ENCODE measurements at regions not wholly inside any gene's neighbourhood (a gene's known extent, or its start where the extent isn't known, plus 50 kb on each side); places are given as distances from the start of the nearest gene placed in this dataset.

DNA sequence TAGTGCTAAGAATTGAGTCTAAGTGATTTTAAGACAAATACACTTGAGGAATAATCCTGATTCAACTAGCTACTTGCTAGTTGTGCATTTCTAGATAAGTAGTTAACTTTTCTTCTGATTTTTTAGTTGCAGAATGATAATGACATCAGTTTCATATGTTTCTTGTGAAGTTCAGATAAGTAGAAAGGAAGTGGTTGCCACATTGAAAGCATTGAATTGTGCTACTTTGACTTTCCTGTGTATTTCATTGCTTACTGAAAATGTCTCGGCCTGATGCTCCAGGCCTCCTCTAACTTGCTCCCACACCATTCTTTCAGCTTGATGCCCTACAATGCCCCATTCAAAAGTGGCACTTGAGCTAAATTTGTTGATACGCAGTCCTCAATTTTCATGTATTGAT lies 980.0 kb downstream of the TMTC2 start:
- intact Hi-C loops (cut with micrococcal nuclease; ENCODE audit: unreplicated experiment) = no loop called here
- H3K36me3 Mint-ChIP-seq (ENCODE audit: insufficient read depth, unreplicated experiment) = no peaks in the 10 kb centered on the region
- no TSS peak for BruUV-seq (replicated peaks)
- CTCF ChIA-PET = no interaction called here
- H3K27me3 Mint-ChIP-seq (ENCODE audit: unreplicated experiment) = no peaks in the 10 kb centered on the region
- no peak overlapping the region for H3K4me3 Mint-ChIP-seq (ENCODE audit: low read depth, unreplicated experiment)
- H3K4me1 Mint-ChIP-seq (ENCODE audit: low read depth, unreplicated experiment) = no peaks in the 10 kb centered on the region
- no peak for DNase-seq
- no peaks in the 10 kb centered on the region for H3K9me3 Mint-ChIP-seq (ENCODE audit: low read depth, unreplicated experiment)
- no peak overlapping the region for H3K27ac Mint-ChIP-seq (ENCODE audit: unreplicated experiment)
- TF ChIP-seq, protein P1, sequence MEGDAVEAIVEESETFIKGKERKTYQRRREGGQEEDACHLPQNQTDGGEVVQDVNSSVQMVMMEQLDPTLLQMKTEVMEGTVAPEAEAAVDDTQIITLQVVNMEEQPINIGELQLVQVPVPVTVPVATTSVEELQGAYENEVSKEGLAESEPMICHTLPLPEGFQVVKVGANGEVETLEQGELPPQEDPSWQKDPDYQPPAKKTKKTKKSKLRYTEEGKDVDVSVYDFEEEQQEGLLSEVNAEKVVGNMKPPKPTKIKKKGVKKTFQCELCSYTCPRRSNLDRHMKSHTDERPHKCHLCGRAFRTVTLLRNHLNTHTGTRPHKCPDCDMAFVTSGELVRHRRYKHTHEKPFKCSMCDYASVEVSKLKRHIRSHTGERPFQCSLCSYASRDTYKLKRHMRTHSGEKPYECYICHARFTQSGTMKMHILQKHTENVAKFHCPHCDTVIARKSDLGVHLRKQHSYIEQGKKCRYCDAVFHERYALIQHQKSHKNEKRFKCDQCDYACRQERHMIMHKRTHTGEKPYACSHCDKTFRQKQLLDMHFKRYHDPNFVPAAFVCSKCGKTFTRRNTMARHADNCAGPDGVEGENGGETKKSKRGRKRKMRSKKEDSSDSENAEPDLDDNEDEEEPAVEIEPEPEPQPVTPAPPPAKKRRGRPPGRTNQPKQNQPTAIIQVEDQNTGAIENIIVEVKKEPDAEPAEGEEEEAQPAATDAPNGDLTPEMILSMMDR (IDR thresholded peaks at IDR 0.05; ENCODE audit: unreplicated experiment) = no peak

DNA sequence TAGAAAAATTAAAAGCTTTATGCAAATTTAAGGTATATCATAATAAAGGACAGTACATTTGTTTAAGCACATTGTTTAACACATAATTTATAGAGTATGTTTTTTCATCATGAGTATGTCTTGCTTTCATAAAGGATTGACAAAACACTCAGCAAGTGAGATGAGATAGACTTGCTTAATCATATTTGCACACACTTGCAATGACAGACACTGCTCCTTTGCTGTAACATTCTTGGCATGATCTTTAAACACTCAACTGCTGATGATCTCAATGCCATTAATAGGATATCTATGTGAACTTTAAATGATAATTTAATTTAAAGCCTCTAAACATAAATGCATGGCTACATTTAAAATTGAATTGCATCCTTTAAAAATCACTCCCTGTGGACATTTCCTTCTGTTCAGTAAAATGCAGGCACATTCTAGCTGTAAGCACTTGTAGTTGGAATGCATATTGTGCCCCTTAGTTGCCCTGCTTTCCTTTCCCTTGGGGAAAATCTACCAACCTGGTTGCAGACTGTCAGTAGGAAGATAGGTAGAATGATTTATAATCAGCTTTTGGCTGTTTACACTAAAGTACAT lies 979.0 kb downstream of the TMTC2 start:
- TF ChIP-seq, protein P1 (IDR thresholded peaks at IDR 0.05; ENCODE audit: unreplicated experiment) = no peak
- H3K4me1 Mint-ChIP-seq (ENCODE audit: low read depth, unreplicated experiment) = no peaks in the 10 kb centered on the region
- intact Hi-C loops (cut with micrococcal nuclease; ENCODE audit: unreplicated experiment) = no loop called here
- no peak for DNase-seq
- CTCF ChIA-PET = no interaction called here
- no TSS peak for BruUV-seq (replicated peaks)
- no peak overlapping the region for H3K4me3 Mint-ChIP-seq (ENCODE audit: low read depth, unreplicated experiment)
- H3K36me3 Mint-ChIP-seq (ENCODE audit: insufficient read depth, unreplicated experiment) = no peaks in the 10 kb centered on the region
- H3K27me3 Mint-ChIP-seq (ENCODE audit: unreplicated experiment) = no peaks in the 10 kb centered on the region
- H3K9me3 Mint-ChIP-seq (ENCODE audit: low read depth, unreplicated experiment) = no peaks in the 10 kb centered on the region
- no peak overlapping the region for H3K27ac Mint-ChIP-seq (ENCODE audit: unreplicated experiment)

DNA sequence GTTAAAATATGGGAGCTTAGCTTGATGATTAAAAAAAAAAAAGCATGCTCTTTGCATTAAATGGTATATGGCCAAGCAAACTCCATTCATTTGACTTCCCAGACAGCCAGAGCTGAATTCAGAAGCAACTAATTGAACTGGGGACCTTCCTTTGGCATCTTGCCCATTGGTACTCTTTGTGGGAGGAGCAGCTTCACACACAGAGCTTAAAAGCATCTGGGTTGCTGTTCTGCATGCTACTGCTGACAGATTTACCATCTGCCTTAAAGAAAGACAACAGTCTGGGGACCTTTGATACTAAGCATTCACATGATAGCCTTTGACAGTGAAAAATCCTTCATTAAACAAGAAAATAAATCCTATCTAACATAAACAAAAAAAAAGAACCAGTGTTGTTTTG lies 977.9 kb downstream of the TMTC2 start:
- H3K27me3 Mint-ChIP-seq (ENCODE audit: unreplicated experiment) = no peaks in the 10 kb centered on the region
- no peak overlapping the region for H3K4me3 Mint-ChIP-seq (ENCODE audit: low read depth, unreplicated experiment)
- TF ChIP-seq, protein P1 (IDR thresholded peaks at IDR 0.05; ENCODE audit: unreplicated experiment) = no peak
- H3K9me3 Mint-ChIP-seq (ENCODE audit: low read depth, unreplicated experiment) = no peaks in the 10 kb centered on the region
- no peaks in the 10 kb centered on the region for H3K36me3 Mint-ChIP-seq (ENCODE audit: insufficient read depth, unreplicated experiment)
- no peaks in the 10 kb centered on the region for H3K4me1 Mint-ChIP-seq (ENCODE audit: low read depth, unreplicated experiment)
- intact Hi-C loops (cut with micrococcal nuclease; ENCODE audit: unreplicated experiment) = no loop called here
- no peak overlapping the region for H3K27ac Mint-ChIP-seq (ENCODE audit: unreplicated experiment)
- CTCF ChIA-PET = no interaction called here
- DNase-seq = no peak
- no TSS peak for BruUV-seq (replicated peaks)

DNA sequence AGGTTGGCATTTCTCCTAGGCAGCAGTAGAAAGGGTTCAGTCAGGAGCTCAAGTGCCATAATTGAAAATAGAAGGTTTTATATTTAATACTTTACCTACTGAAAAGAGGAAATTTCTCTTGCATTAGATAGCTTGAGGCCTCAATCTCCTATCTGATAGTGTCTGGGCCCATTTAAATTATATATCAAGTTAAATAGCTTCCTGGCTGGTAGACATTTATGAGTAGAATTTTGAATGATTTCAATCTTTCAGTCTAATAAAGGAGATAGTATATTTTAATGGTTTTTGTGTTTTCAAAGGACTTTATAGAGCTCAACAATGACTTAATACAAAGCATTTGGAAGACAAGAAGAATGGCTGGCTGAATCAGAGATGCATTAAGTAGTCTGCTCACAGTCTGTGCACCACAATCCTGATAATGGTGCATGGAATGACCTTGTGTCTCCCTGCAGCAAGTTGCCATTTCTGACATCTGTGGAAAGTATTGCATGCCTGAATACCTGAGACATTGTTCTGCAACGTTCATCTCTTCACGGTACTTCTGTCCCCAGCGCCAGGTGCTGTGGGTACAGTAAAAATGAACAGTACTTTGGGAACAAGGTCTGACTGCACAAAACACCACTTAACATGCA lies 974.1 kb downstream of the TMTC2 start:
- Mint-ChIP-seq H3K9me3 (ENCODE audit: low read depth, unreplicated experiment) (no peaks in the 10 kb centered on the region), H3K27me3 (ENCODE audit: unreplicated experiment) (no peaks in the 10 kb centered on the region), H3K36me3 (ENCODE audit: insufficient read depth, unreplicated experiment) (no peaks in the 10 kb centered on the region), H3K4me3 (ENCODE audit: low read depth, unreplicated experiment) (no peak overlapping the region), H3K4me1 (ENCODE audit: low read depth, unreplicated experiment) (no peaks in the 10 kb centered on the region), H3K27ac (ENCODE audit: unreplicated experiment) (no peak overlapping the region)
- CTCF ChIA-PET = interaction anchor here (0.6 kb wide), 1 partner anchor 23 kb away, joined by 3 read pairs; no protein-coding TSS in a partner anchor
- no peak for DNase-seq
- no TSS peak for BruUV-seq (replicated peaks)
- TF ChIP-seq, protein P1 (IDR thresholded peaks at IDR 0.05; ENCODE audit: unreplicated experiment) = no peak
- intact Hi-C loops (cut with micrococcal nuclease; ENCODE audit: unreplicated experiment) = no loop called here
